ENCODE measurements at regions not wholly inside any gene's neighbourhood (a gene's known extent, or its start where the extent isn't known, plus 50 kb on each side); places are given as distances from the start of the nearest gene placed in this dataset.

GRCh38 chr5:45793638-45794532, 97.7 kb upstream of the HCN1 start:
- TF ChIP-seq POLR2A (IDR thresholded peaks at IDR 0.05) (no peak), CTCF (IDR thresholded peaks at IDR 0.05) (no peak)
